Keratinocyte (primary cell): ENCODE measurements at regions not wholly inside any gene's neighbourhood (a gene's known extent, or its start where the extent isn't known, plus 50 kb on each side); places are given as distances from the start of the nearest gene placed in this dataset.

Source experiments
- DNase-seq: peaks from one replicate; pipeline ENCODE4 v3.0.0-alpha.2; 2011; ENCODE audit warnings: low read depth, missing footprints, low spot score
- FAIRE-seq: peaks from 2 replicates; lab custom pipeline; 2011; peaks lifted over from hg19 to GRCh38; lab: Jason Lieb, UNC
- H2AFZ ChIP-seq: 2 replicates; pipeline ENCODE4 v1.6.0; 2012; ENCODE audit warnings: low read length, control low read depth, inconsistent platforms; ENCODE audit not compliant: control insufficient read depth
- H3K27ac ChIP-seq: 2 replicates; pipeline ENCODE4 v1.5.1; 2011; ENCODE audit warnings: low read length; ENCODE audit not compliant: control insufficient read depth, insufficient read depth
- H3K27me3 ChIP-seq: 3 replicates; pipeline ENCODE4 v1.6.0; 2011; ENCODE audit warnings: low read length; ENCODE audit not compliant: control insufficient read depth, insufficient read depth; ENCODE audit errors: extremely low read depth
- H3K36me3 ChIP-seq, 2 experiments: 2 replicates in 1 of 2; 3 replicates in 1 of 2; pipeline ENCODE4 v1.5.1; 2011; ENCODE audit warnings: low read length in 2 of 2, mild to moderate bottlenecking in 1 of 2; ENCODE audit not compliant: control insufficient read depth in 2 of 2, insufficient read depth in 2 of 2; ENCODE audit errors: extremely low read depth in 1 of 2
- H3K4me1 ChIP-seq: 3 replicates; pipeline ENCODE4 v1.5.1; 2011; ENCODE audit warnings: low read length; ENCODE audit not compliant: control insufficient read depth, insufficient read depth; ENCODE audit errors: extremely low read depth
- H3K4me2 ChIP-seq: 3 replicates; pipeline ENCODE4 v1.6.0; 2011; ENCODE audit warnings: low read depth, low read length; ENCODE audit not compliant: control insufficient read depth, insufficient read depth; ENCODE audit errors: extremely low read depth
- H3K4me3 ChIP-seq, 3 experiments: fragments of 200-600 bp in 1 of 3; sonication (generic) in 1 of 3; 2 replicates in 2 of 3; 3 replicates in 1 of 3; pipeline ENCODE4 v1.5.1; 2011 to 2016; ENCODE audit warnings: low read length in 3 of 3, mild to moderate bottlenecking in 3 of 3, control low read depth in 2 of 3, inconsistent platforms in 1 of 3, low read depth in 1 of 3, mixed read lengths in 1 of 3, mixed run types in 1 of 3, moderate library complexity in 1 of 3; ENCODE audit not compliant: control insufficient read depth in 2 of 3, insufficient read depth in 2 of 3; ENCODE audit errors: extremely low read depth in 1 of 3
- H3K79me2 ChIP-seq: 2 replicates; pipeline ENCODE4 v1.6.0; 2012; ENCODE audit warnings: low read length; ENCODE audit not compliant: control insufficient read depth, insufficient read depth
- H3K9ac ChIP-seq: 3 replicates; pipeline ENCODE4 v1.6.0; 2011; ENCODE audit warnings: low read length; ENCODE audit not compliant: control insufficient read depth, insufficient read depth; ENCODE audit errors: extremely low read depth
- H3K9me1 ChIP-seq: 3 replicates; pipeline ENCODE4 v1.6.0; 2011; ENCODE audit warnings: low read length; ENCODE audit not compliant: control insufficient read depth, insufficient read depth; ENCODE audit errors: extremely low read depth
- H3K9me3 ChIP-seq: 2 replicates; pipeline ENCODE4 v1.5.1; 2012; ENCODE audit warnings: low read depth, low read length; ENCODE audit not compliant: control insufficient read depth
- H4K20me1 ChIP-seq: 3 replicates; pipeline ENCODE4 v1.6.0; 2011; ENCODE audit warnings: low read length; ENCODE audit not compliant: control insufficient read depth, insufficient read depth; ENCODE audit errors: extremely low read depth
- CTCF ChIP-seq, 3 experiments: IDR thresholded peaks in 1 of 3; conservative IDR thresholded peaks in 1 of 3; optimal IDR thresholded peaks in 1 of 3; 2 replicates in 2 of 3; 3 replicates in 1 of 3; pipeline versions ENCODE3 to v1.5.1; 2011; ENCODE audit warnings: low read length in 3 of 3, mild to moderate bottlenecking in 3 of 3, moderate library complexity in 2 of 3, control low read depth in 1 of 3, inconsistent platforms in 1 of 3; ENCODE audit not compliant: insufficient read depth in 2 of 3; ENCODE audit errors: extremely low read depth in 1 of 3
- EZH2 ChIP-seq: IDR thresholded peaks from one replicate; pipeline ENCODE4 v1.6.1; 2012; ENCODE audit warnings: inconsistent platforms, mild to moderate bottlenecking, low read length, moderate library complexity
- dilution Hi-C: fragments of 300-500 bp; cut with MboI; formaldehyde crosslinking; loops from one replicate; pipeline ENCODE4 v1.7.0; 2020; ENCODE audit warnings: low sequenced_read_pairs; ENCODE audit not compliant: extremely low pct_ligation_motif_present

GRCh38 chr6:170212051-170212756, 78.7 kb downstream of the DLL1 start:
- H2AFZ ChIP-seq, result no peak overlapping the region
- no peaks in the 10 kb centered on the region for H3K4me1 ChIP-seq
- H4K20me1 ChIP-seq, result no peaks in the 10 kb centered on the region
- H3K4me2 ChIP-seq, result no peak overlapping the region
- H3K79me2 ChIP-seq, result no peaks in the 10 kb centered on the region
- no peak for TF ChIP-seq CTCF (optimal IDR thresholded peaks at IDR 0.05 in 1 of 3, IDR thresholded peaks at IDR 0.05 in 1 of 3, conservative IDR thresholded peaks at IDR 0.05 in 1 of 3; ENCODE audit: extremely low read depth in 1 of 3, insufficient read depth in 2 of 3, low read length in 3 of 3)
- no peak for TF ChIP-seq EZH2
- H3K36me3 ChIP-seq, result no peaks in the 10 kb centered on the region
- dilution Hi-C loops, result no loop called here
- H3K9me1 ChIP-seq, result no peaks in the 10 kb centered on the region
- no peak overlapping the region for H3K27ac ChIP-seq
- no peak for FAIRE-seq
- no peak overlapping the region for H3K4me3 ChIP-seq
- peaks cover 6% of the 10 kb centered on the region for H3K27me3 ChIP-seq
- DNase-seq, result no peak
- no peak overlapping the region for H3K9ac ChIP-seq
- no peaks in the 10 kb centered on the region for H3K9me3 ChIP-seq

GRCh38 chr6:170211404-170212025, 79.4 kb downstream of the DLL1 start:
- FAIRE-seq (no peak), DNase-seq (no peak)
- no peaks in the 10 kb centered on the region for H4K20me1 ChIP-seq
- dilution Hi-C loops, result no loop called here
- no peak overlapping the region for H3K4me3 ChIP-seq
- peaks cover 6% of the 10 kb centered on the region for H3K27me3 ChIP-seq
- no peak overlapping the region for H3K9ac ChIP-seq
- no peak for TF ChIP-seq EZH2
- no peak for TF ChIP-seq CTCF (optimal IDR thresholded peaks at IDR 0.05 in 1 of 3, IDR thresholded peaks at IDR 0.05 in 1 of 3, conservative IDR thresholded peaks at IDR 0.05 in 1 of 3; ENCODE audit: extremely low read depth in 1 of 3, insufficient read depth in 2 of 3, low read length in 3 of 3)
- H3K9me1 ChIP-seq, result no peaks in the 10 kb centered on the region
- H3K9me3 ChIP-seq, result no peaks in the 10 kb centered on the region
- H3K79me2 ChIP-seq, result no peaks in the 10 kb centered on the region
- H3K4me2 ChIP-seq, result no peak overlapping the region
- H3K4me1 ChIP-seq, result peaks cover 3% of the 10 kb centered on the region
- no peak overlapping the region for H2AFZ ChIP-seq
- H3K36me3 ChIP-seq, result no peaks in the 10 kb centered on the region
- no peak overlapping the region for H3K27ac ChIP-seq
